Transverse colon (tissue), 4 donors: ENCODE measurements at regions not wholly inside any gene's neighbourhood (a gene's known extent, or its start where the extent isn't known, plus 50 kb on each side); places are given as distances from the start of the nearest gene placed in this dataset.

Experiments used
- DNase-seq: peaks from one replicate; pipeline ENCODE4 v3.0.0-alpha.2; 2019
- H3K27ac ChIP-seq, 4 donors: fragments of 200-600 bp; sonication (generic); 2 replicates each; pipeline ENCODE4 v1.5.1; 2016 to 2018; ENCODE audit warnings: inconsistent platforms in 4 of 4
- H3K27me3 ChIP-seq: fragments of 200-600 bp; sonication (generic); 2 replicates; pipeline ENCODE4 v1.5.1; 2017; ENCODE audit warnings: inconsistent platforms
- H3K36me3 ChIP-seq, 4 donors: fragments of 200-600 bp; sonication (generic); 2 replicates each; pipeline ENCODE4 v1.5.1; 2017 to 2019; ENCODE audit warnings: inconsistent platforms in 4 of 4
- H3K4me1 ChIP-seq, 4 donors: fragments of 200-600 bp; sonication (generic); 2 replicates each; pipeline ENCODE4 v1.5.1; 2017 to 2020; ENCODE audit warnings: inconsistent platforms in 4 of 4
- H3K4me3 ChIP-seq, 4 donors: fragments of 200-600 bp; sonication (generic); 1 replicate in 1 of 4; 2 replicates in 3 of 4; pipeline versions ENCODE4 v1.5.1 to v1.6.1; 2017 to 2019; ENCODE audit warnings: inconsistent platforms in 4 of 4
- H3K9me3 ChIP-seq, 2 donors: fragments of 200-600 bp; sonication (generic); 2 replicates each; pipeline ENCODE4 v1.5.1; 2017 to 2019; ENCODE audit warnings: inconsistent platforms in 2 of 2
- CTCF ChIP-seq, 5 experiments: fragments of 200-600 bp in 3 of 5; fragments of 450-650 bp in 2 of 5; sonication (generic) in 3 of 5; IDR thresholded peaks; 1 replicate in 2 of 5; 2 replicates in 3 of 5; pipeline ENCODE4 v1.5.1; 2016 to 2017; ENCODE audit warnings: antibody characterized with exemption in 5 of 5, inconsistent platforms in 3 of 5, mild to moderate bottlenecking in 2 of 5, moderate library complexity in 1 of 5
- EP300 ChIP-seq: sonication (generic); formaldehyde crosslinking; IDR thresholded peaks from one replicate; pipeline ENCODE4 v1.6.1; 2017; ENCODE audit warnings: antibody characterized with exemption, low read depth
- POLR2A ChIP-seq: fragments of 450-650 bp; IDR thresholded peaks from one replicate; pipeline ENCODE4 v1.6.1; 2016; ENCODE audit warnings: antibody characterized with exemption, mild to moderate bottlenecking, moderate library complexity
- POLR2AphosphoS5 ChIP-seq, 3 donors: sonication (generic); formaldehyde crosslinking; IDR thresholded peaks; one replicate each; pipeline ENCODE4 v1.6.1; 2016; ENCODE audit warnings: antibody characterized with exemption in 3 of 3
- WGBS, 2 donors: methylation state at CpG; one replicate each; pipeline ENCODE4 v1.1.5; 2018; ENCODE audit warnings: low coverage in 1 of 2; 5-methylcytosine and 5-hydroxymethylcytosine counted together
- in situ Hi-C, 4 donors: fragments of 200-750 bp; cut with MboI; loops; one replicate each; pipeline versions ENCODE4 v1.15.0 to v1.15.1; 2017; ENCODE audit warnings: low sequenced_read_pairs in 3 of 4, low pct_ligation_motif_present in 1 of 4, low pct_unique_long_range_greater_than_20kb in 1 of 4
- intact Hi-C: fragments of 100-400 bp; cut with DNase I; formaldehyde crosslinking; loops from one replicate; pipeline ENCODE4 v1.15.1; 2023; ENCODE audit warnings: low total_unique reads

DNA sequence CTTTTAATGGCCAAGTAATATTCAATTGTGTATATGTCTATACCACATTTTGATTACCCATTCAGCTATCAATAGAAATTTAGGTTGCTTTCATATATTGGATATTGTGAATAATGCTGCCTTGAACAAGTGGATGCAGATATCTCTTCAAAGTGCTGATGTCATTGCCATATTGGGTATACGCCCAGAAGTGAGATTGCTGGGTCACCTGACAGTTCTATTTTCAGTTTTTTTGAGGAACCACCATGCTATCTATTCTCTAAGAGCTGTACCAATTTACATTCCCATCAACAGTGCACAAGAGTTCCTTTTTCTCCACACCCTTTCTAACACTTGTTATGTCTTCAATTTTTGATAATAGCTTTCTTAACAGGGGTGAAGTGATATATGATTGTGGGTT, 306.9 kb downstream of the ZNF516 start:
- 44 to 83% methylated on average over 1 of the region's 1 CpG for WGBS, 2 donors

DNA sequence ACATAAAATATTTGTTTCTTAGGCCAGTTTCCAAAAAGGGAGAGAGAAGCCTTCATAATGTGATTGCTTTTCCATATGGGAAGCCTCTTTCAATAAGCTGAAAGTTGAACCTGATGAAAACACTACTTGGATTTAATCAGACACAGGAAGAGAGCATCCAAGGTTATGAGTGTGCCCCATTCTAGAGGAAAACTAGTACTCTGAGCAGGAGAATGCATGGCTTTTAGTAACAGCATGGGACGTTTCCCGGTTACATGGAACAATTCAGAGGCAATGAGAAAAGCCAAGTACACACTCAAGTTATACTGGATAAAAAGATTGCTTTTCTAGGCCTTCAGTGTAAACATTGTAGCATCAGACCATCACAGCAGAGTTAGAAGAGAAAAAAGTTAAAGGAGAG, 315.8 kb downstream of the ZNF516 start:
- Histone ChIP-seq H3K4me1 (no peaks in the 10 kb centered on the region), H3K4me3 (no peak overlapping the region), H3K9me3 (no peaks in the 10 kb centered on the region), H3K27ac (no peak overlapping the region), H3K36me3 (no peaks in the 10 kb centered on the region), H3K27me3 (no peaks in the 10 kb centered on the region)
- no peak for DNase-seq
- intact Hi-C loops (no loop called here), in situ Hi-C loops (no loop called here)
- WGBS, 2 donors: 63 to 79% methylated on average over 2 of the region's 2 CpGs
- TF ChIP-seq EP300 (no peak), POLR2AphosphoS5 (IDR thresholded peaks at IDR 0.05) (no peak), POLR2A (no peak), CTCF (IDR thresholded peaks at IDR 0.05) (no peak)

More for the DNA sequence above, 306.9 kb downstream of the ZNF516 start:
- no peaks in the 10 kb centered on the region for H3K36me3 ChIP-seq
- H3K4me3 ChIP-seq: no peak overlapping the region
- intact Hi-C loops: no loop called here
- in situ Hi-C loops: no loop called here
- H3K27ac ChIP-seq: no peak overlapping the region
- no peaks in the 10 kb centered on the region for H3K9me3 ChIP-seq
- H3K27me3 ChIP-seq: no peaks in the 10 kb centered on the region
- no peak for DNase-seq
- TF ChIP-seq EP300 (no peak), POLR2A (no peak), POLR2AphosphoS5 (IDR thresholded peaks at IDR 0.05) (no peak), CTCF (IDR thresholded peaks at IDR 0.05) (no peak)
- H3K4me1 ChIP-seq: no peaks in the 10 kb centered on the region

GRCh38 chr18:76177160-76177559, 317.9 kb downstream of the ZNF516 start:
- Histone ChIP-seq H3K9me3 (no peaks in the 10 kb centered on the region), H3K27ac (no peak overlapping the region), H3K4me1 (no peaks in the 10 kb centered on the region), H3K27me3 (no peaks in the 10 kb centered on the region), H3K36me3 (no peaks in the 10 kb centered on the region), H3K4me3 (no peak overlapping the region)
- WGBS, 2 donors: 84 to 100% methylated on average over 1 of the region's 1 CpG
- DNase-seq: no peak
- TF ChIP-seq EP300 (no peak), CTCF (IDR thresholded peaks at IDR 0.05) (no peak), POLR2A (no peak), POLR2AphosphoS5 (IDR thresholded peaks at IDR 0.05) (no peak)
- in situ Hi-C loops (no loop called here), intact Hi-C loops (no loop called here)

- WGBS, 2 donors: 81 to 96% methylated on average over 2 of the region's 2 CpGs
- Histone ChIP-seq H3K27ac (no peak overlapping the region), H3K9me3 (no peaks in the 10 kb centered on the region), H3K4me1 (no peaks in the 10 kb centered on the region), H3K27me3 (no peaks in the 10 kb centered on the region), H3K36me3 (no peaks in the 10 kb centered on the region), H3K4me3 (no peak overlapping the region)
- intact Hi-C loops (no loop called here), in situ Hi-C loops (loop anchor here in 1 of 4 donors (25.0 kb wide), 1 partner anchor 112 kb away; no protein-coding TSS in a partner anchor)
- TF ChIP-seq EP300: no peak
- no peak for DNase-seq
These were observed 320.6 kb downstream of the ZNF516 start for GRCh38 chr18:76174451-76174850.

DNA sequence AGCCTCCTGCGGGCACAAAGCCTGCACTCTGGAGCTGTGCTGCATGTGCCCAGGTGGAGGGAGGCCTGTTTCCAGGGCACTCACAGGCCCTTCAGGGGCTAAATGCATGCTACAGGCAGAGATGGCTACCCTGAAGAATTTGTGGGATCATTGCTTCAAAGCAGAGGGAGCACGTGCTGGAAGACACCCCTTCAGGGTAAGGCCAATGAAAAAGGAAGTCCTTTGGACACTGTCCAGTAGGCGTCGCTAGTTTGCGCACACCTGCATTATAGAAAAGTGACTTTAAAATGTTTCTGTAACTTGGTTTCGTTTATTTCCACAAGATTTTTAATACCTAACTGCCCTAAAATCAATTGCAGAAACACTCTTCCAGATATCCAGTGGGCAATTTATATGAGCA, 325.3 kb downstream of the ZNF516 start:
- Histone ChIP-seq H3K9me3 (no peaks in the 10 kb centered on the region), H3K27me3 (no peaks in the 10 kb centered on the region), H3K36me3 (no peaks in the 10 kb centered on the region), H3K27ac (no peak overlapping the region), H3K4me3 (no peak overlapping the region), H3K4me1 (no peaks in the 10 kb centered on the region)
- in situ Hi-C loops (loop anchor here in 1 of 4 donors (25.0 kb wide), 1 partner anchor 107 kb away; no protein-coding TSS in a partner anchor), intact Hi-C loops (no loop called here)
- 51 to 73% methylated on average over 5 to 6 of the region's 6 CpGs for WGBS, 2 donors
- no peak for DNase-seq
- TF ChIP-seq CTCF (IDR thresholded peaks at IDR 0.05) (peak in 1 of 5 experiments; percentile 21), EP300 (no peak), POLR2AphosphoS5 (IDR thresholded peaks at IDR 0.05) (no peak)
